GM18858 (cell line): ENCODE measurements at regions not wholly inside any gene's neighbourhood (a gene's known extent, or its start where the extent isn't known, plus 50 kb on each side); places are given as distances from the start of the nearest gene placed in this dataset.

Experiments used
- ATAC-seq: cut with Tn5 transposase; IDR thresholded peaks from one replicate; pipeline ENCODE4 v1.9.1; 2021; ENCODE audit not compliant: unreplicated experiment

- peak; percentile 55 for ATAC-seq
Observed at GRCh38 chr13:97561182-97561581, 127.2 kb downstream of the RAP2A start.

DNA sequence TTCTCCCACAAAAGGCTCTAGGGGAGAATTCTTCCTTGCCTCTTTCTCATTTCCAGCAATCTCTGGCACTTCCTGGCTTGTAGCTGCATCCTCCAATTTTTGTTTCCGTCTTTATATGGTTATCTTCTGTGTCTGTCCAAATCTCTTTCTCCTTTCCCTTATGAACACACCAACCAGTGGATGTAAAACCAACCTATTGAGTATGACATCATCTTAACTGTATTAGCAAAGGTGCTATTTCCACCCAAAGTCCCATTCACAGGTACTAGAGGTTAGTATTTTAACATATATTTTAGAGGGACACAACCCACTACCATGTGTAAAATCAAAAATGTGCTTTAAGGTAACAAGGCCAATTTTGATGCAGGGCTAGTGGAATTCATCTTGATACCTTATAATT lies 129.0 kb downstream of the RAP2A start:
- no peak for ATAC-seq

GRCh38 chr13:97564956-97565355 lies 131.0 kb downstream of the RAP2A start:
- ATAC-seq, result no peak

GRCh38 chr13:97565906-97566305 lies 131.9 kb downstream of the RAP2A start:
- ATAC-seq, result no peak

DNA sequence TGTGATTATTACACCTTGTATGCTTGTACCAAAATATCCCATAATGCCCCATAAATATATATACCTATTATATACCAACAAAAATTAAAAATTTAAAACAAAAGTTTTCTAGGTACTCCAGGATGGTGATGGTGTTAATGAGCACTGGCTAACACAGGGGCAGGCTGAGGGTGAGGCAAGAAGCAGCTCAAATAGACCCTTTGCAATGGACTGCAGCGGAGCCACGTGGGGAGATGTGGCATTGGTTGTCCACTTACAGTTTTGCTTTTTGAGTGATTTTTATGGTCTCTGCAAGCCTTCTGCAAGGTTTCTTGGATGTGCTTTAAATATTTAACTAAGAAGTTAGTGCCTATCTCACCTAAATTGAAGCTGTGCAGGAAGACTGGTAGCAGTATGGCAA lies 132.9 kb downstream of the RAP2A start:
- no peak for ATAC-seq

- ATAC-seq, result peak; percentile 98
Observed at GRCh38 chr13:97567510-97568243, 133.7 kb downstream of the RAP2A start.

DNA sequence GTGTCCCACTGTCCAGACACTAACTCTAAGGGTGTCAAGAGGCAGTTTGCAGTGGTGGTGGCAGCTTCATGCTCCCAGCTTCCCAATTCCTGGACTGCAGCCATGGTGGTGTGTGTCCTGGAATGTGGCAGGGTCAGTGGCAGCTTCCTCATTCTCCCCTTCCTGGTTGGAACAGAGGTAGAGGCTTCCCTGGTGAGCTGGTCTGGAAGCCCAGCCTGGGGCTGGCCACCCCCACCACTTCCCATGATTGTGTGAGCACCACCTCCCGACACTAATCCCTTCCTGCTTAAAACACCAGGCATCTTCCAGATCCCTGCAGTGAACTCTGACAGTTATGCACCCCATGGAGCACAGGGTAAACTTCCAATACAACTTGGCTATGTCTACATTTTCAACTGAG lies 134.9 kb downstream of the RAP2A start:
- no peak for ATAC-seq

DNA sequence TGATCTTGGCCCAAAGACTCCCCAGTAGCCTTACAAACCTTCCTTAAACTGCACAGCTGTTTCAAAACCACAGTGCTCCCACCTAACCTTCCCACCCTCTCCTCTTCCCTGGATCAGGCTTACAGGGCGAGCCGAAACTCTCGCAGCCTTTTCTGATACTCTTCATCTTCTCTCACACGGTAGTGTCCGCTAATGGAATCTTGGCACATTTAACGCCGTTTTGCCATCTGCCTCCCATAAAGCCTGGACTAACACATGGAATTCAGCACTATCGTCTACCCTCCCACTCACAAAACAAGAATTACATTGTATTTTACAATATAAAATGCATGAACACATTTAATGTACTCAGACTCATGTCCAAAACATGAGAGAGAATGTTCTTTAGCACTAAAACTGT lies 135.9 kb downstream of the RAP2A start:
- no peak for ATAC-seq

DNA sequence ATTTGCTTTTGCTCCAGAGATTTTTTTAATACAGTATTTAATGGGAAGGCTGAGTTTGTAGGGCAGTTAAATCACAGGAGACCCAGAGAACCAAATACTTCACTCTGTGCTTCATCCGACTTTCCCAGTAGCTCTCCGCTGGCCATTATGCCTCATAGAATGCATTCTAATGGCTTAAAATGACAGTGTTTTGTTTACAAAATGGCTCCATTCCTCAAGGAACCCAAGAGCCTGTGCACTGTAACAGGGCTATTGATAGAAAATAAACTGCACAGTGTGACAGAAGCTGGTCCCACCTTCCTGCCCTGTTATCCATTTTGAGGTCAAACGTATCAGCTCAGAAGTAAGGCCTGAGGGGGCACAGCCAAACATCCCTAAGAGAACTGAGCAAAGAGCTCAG lies 136.5 kb downstream of the RAP2A start:
- ATAC-seq, result no peak

DNA sequence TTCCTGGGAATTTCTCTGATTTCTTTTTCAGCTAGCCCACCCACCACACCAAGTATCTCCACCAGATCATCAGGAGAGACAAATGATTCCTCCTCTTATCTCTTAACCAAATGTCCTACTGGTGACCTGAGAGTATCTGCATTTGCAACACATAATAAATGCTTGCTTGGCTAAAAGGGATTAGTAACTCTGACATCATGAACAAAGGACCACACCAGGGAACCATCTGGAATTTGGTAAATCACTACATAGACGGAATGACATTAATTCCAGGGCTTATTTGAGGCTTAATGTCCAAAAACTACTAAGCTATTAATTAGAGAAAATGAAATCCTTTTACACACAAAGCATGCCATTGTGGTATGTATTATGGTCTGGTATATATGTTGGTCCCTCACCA lies 139.0 kb downstream of the RAP2A start:
- ATAC-seq, result no peak

GRCh38 chr13:97574926-97575325 lies 141.0 kb downstream of the RAP2A start:
- ATAC-seq, result peak; percentile 53

DNA sequence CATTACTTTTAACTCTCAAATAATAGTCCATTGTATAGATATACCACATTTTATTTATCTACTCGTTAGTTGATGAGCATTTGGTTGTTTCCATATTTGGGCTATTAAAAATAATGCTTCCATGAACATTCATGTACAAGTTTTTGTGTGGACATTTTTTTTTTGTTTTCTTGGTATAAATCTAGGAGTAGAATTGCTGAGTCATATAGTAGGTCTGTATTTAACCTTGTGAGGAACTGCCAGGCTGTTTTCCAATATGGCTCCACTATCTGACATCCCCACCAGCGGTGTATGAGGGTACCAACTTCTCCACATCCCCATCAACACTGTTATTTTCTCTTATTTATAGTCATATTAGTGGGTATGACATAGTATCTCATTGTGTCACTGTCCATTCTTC lies 143.1 kb downstream of the RAP2A start:
- no peak for ATAC-seq

- ATAC-seq, result no peak
Observed at GRCh38 chr13:97582170-97582569, 148.2 kb downstream of the RAP2A start.

DNA sequence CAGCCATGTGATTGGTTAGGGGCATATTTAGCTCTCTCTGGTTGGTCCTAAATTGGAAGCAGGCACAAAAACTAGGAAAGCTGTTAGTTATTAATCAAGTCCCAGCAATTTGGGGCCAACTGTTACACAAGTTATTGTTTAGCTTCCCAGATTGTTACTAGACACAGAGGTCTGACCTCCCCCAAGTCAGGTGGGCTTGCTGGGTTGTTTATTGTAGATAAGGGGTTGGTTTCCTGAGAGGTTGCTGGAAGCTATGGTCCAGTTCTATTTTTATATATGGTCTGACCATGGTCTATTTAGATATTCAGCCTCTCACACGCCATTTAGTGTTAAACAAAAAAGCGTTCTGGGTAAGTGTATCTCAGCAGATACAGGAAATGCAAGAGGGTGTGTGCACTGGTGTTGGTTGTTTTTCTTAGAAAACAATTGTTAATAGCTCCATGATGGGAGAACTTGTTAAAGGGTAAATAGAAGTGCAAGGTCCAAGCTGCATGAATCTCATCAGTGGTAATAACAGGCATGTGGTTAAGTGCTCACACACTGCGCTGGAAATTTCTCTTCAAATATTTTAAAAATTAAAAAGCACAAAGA lies 150.0 kb downstream of the RAP2A start:
- ATAC-seq, result no peak

- ATAC-seq, result no peak
Observed at GRCh38 chr13:97586941-97587340, 153.0 kb downstream of the RAP2A start.

DNA sequence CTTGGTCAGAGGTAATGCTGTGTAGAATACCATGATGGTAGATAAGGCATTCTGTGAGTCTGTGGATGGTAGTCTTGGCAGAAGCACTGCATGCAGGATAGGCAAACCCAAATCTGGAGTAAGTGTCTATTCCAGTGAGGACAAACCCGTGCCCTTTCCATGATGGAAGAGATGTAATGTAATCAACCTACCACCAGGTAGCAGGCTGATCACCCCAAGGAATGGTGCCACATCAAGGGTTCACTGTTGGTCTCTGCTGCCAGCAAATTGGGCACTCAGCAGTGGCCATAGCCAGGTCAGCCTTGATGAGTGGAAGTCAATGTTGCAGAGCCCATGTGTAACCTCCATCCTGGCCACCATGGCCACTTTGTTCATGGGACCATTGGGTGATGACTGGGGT lies 155.0 kb downstream of the RAP2A start:
- no peak for ATAC-seq

- no peak for ATAC-seq
Observed at GRCh38 chr13:97600458-97601075, 166.6 kb downstream of the RAP2A start.

- no peak for ATAC-seq
Observed at GRCh38 chr13:97615266-97615665, 181.3 kb downstream of the RAP2A start.

DNA sequence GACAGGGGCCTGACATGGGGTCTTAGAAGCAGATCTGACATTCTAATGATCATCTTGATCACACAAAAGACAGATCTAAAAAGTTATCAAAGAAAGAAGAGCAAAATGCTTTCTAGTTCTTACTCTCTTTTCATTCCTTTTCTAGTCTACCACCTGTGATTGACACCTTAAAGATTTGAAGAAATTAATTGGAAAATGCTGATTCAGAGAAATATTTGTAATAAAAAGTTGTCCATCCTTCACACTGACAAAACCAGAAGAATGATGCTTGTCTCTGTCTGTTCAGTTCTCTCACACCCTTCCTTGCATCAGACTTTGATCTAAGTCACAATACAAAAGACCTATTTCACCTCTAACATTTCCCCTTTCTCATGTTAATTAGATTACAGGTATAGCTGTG lies 182.4 kb downstream of the RAP2A start:
- ATAC-seq, result no peak

- ATAC-seq, result no peak
Observed at GRCh38 chr13:97621025-97621424, 187.1 kb downstream of the RAP2A start.

DNA sequence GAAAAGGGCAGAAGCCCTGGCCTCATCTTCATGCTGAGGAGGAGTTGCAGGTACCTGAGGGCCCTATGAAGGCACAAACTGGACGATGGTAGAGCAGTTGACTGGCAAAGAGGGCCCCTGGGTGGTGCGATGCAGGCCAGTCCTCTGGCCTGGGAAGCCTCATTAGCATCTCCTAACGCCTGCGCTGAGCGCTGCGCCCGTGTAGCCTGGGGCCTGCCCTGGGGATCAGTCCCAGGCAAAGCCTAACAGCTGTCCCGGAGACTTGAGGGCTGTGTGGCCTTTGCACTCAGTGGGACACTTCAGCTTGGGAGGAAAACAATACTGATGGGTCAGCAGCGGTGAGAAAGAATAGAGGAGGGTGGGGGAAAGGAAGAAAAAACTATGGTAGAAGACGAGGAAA lies 187.7 kb downstream of the RAP2A start:
- no peak for ATAC-seq

DNA sequence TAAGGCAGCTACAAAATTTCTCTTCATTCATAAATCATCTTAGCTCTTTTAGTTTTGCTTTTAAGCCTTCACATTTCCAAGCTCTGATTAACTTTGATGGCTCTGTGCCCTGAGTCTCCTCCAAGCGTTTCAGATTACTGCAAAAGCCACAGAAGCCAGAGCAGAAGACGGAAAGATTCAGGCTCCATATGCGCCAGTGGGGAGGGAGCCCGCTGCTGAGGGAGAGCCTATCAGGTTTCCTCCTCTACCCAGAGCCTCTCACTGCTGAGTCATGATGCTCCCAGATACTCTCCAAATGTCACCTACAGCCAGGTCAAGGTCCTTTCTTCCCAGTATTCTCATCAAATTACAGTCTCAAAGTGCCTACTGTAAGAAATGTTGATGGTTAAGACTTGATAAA lies 193.6 kb downstream of the RAP2A start:
- no peak for ATAC-seq
